OCI-LY3 (cell line): ENCODE measurements at regions not wholly inside any gene's neighbourhood (a gene's known extent, or its start where the extent isn't known, plus 50 kb on each side); places are given as distances from the start of the nearest gene placed in this dataset.

Experiments used
- H2AFZ ChIP-seq: fragments of 200-600, 300-600 bp; shearing (Covaris generic); 2 replicates; pipeline ENCODE4 v1.6.0; 2014; ENCODE audit warnings: antibody characterized with exemption, low read depth, low read length
- H3K27ac ChIP-seq: fragments of 200-600, 300-600 bp; sonication (generic); 2 replicates; pipeline ENCODE4 v1.5.1; 2014; ENCODE audit warnings: mild to moderate bottlenecking, low read length, moderate library complexity, mixed read lengths
- H3K27me3 ChIP-seq: fragments of 200-600, 300-600 bp; sonication (generic); 2 replicates; pipeline ENCODE4 v1.6.1; 2014; ENCODE audit warnings: low read depth, low read length, mixed read lengths
- H3K36me3 ChIP-seq: fragments of 200-600, 300-600 bp; sonication (generic); replicated peaks from 2 replicates; pipeline ENCODE3; 2014; ENCODE audit warnings: low read depth, low read length, mixed read lengths
- H3K4me1 ChIP-seq: fragments of 300-600, 200-600 bp; sonication (generic); 2 replicates; pipeline ENCODE4 v1.6.1; 2014; ENCODE audit warnings: low read length, mixed read lengths
- H3K4me2 ChIP-seq: fragments of 200-600, 300-600 bp; sonication (generic); 2 replicates; pipeline ENCODE4 v1.6.1; 2014; ENCODE audit warnings: low read length, mixed read lengths
- H3K4me3 ChIP-seq: fragments of 300-600, 200-600 bp; sonication (generic); 2 replicates; pipeline ENCODE4 v1.5.1; 2014; ENCODE audit warnings: antibody characterized with exemption, mild to moderate bottlenecking, low read length, moderate library complexity
- H3K79me2 ChIP-seq: fragments of 300-600, 200-600 bp; shearing (Covaris generic); 2 replicates; pipeline ENCODE4 v1.6.1; 2014; ENCODE audit warnings: mild to moderate bottlenecking, low read length, mixed read lengths
- H3K9ac ChIP-seq: fragments of 300-600, 200-600 bp; shearing (Covaris generic); 2 replicates; pipeline ENCODE4 v1.6.0; 2014; ENCODE audit warnings: mild to moderate bottlenecking, low read length, moderate library complexity
- H3K9me3 ChIP-seq: fragments of 200-600, 300-600 bp; shearing (Covaris generic); 2 replicates; pipeline ENCODE4 v1.6.1; 2014; ENCODE audit warnings: low read length, mixed read lengths; ENCODE audit not compliant: insufficient read depth
- H4K20me1 ChIP-seq: fragments of 200-600, 300-600 bp; sonication (generic); 2 replicates; pipeline ENCODE4 v1.6.1; 2016; ENCODE audit warnings: low read length, mixed read lengths; ENCODE audit not compliant: insufficient read depth
- CTCF ChIP-seq: fragments of 200-600, 300-600 bp; sonication (generic); IDR thresholded peaks from 2 replicates; pipeline ENCODE4 v1.5.1; 2014; ENCODE audit warnings: antibody characterized with exemption, low read length, low read depth
- EZH2phosphoT487 ChIP-seq: fragments of 200-600 bp; shearing (Covaris generic); IDR thresholded peaks from 2 replicates; pipeline ENCODE4 v1.6.1; 2018; ENCODE audit warnings: antibody characterized with exemption, mixed run types, low read depth

- Histone ChIP-seq H3K9me3 (no peaks in the 10 kb centered on the region), H3K4me3 (no peak overlapping the region), H3K27ac (no peak overlapping the region), H3K9ac (no peak overlapping the region), H2AFZ (no peak overlapping the region), H3K27me3 (no peaks in the 10 kb centered on the region), H4K20me1 (no peaks in the 10 kb centered on the region), H3K36me3 (no peaks in the 10 kb centered on the region), H3K4me2 (no peak overlapping the region), H3K79me2 (no peaks in the 10 kb centered on the region), H3K4me1 (no peaks in the 10 kb centered on the region)
- TF ChIP-seq CTCF = no peak
- no peak for TF ChIP-seq EZH2phosphoT487
These were observed 88.9 kb downstream of the SUCNR1 start for GRCh38 chr3:151962352-151962751.

- Histone ChIP-seq H3K4me2 (no peak overlapping the region), H3K27me3 (no peaks in the 10 kb centered on the region), H3K9ac (no peak overlapping the region), H4K20me1 (no peaks in the 10 kb centered on the region), H3K36me3 (no peaks in the 10 kb centered on the region), H3K9me3 (no peaks in the 10 kb centered on the region), H3K4me3 (no peak overlapping the region), H3K27ac (no peak overlapping the region), H2AFZ (no peak overlapping the region), H3K4me1 (no peaks in the 10 kb centered on the region), H3K79me2 (no peaks in the 10 kb centered on the region)
- TF ChIP-seq EZH2phosphoT487 (no peak), CTCF (no peak)
These were observed 89.5 kb downstream of the SUCNR1 start for GRCh38 chr3:151962912-151963311.

DNA sequence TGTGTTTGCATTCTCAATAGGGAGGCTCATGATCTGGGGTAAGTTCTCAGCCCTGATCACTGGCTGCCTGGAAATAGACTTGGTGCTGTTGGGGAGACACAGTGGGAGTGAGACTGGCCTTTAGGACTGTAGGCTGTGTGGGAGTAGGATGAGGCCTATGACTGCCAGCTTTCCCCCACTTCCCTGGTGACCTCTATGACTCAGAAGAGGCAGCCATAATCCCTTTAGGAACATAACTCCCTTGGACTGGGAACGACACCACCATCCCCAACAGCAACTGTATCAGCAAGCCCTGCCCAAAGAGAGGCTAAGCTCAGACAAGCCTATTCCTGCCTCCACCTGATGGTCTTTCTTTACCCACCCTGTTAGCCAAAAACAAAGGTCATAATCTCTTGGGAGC lies 91.3 kb downstream of the SUCNR1 start:
- H3K36me3 ChIP-seq = no peaks in the 10 kb centered on the region
- no peak overlapping the region for H3K4me2 ChIP-seq
- H2AFZ ChIP-seq = no peak overlapping the region
- H4K20me1 ChIP-seq = no peaks in the 10 kb centered on the region
- no peaks in the 10 kb centered on the region for H3K4me1 ChIP-seq
- H3K27me3 ChIP-seq = no peaks in the 10 kb centered on the region
- no peak overlapping the region for H3K4me3 ChIP-seq
- no peak overlapping the region for H3K27ac ChIP-seq
- H3K9ac ChIP-seq = no peak overlapping the region
- H3K9me3 ChIP-seq = no peaks in the 10 kb centered on the region
- H3K79me2 ChIP-seq = no peaks in the 10 kb centered on the region
- TF ChIP-seq CTCF (no peak), EZH2phosphoT487 (no peak)

GRCh38 chr3:151969026-151969642 lies 95.7 kb downstream of the SUCNR1 start:
- Histone ChIP-seq H3K9me3 (no peaks in the 10 kb centered on the region), H4K20me1 (no peaks in the 10 kb centered on the region), H3K9ac (no peak overlapping the region), H3K4me1 (no peaks in the 10 kb centered on the region), H3K27me3 (no peaks in the 10 kb centered on the region), H3K79me2 (no peaks in the 10 kb centered on the region), H3K4me3 (no peak overlapping the region), H3K36me3 (no peaks in the 10 kb centered on the region), H3K27ac (no peak overlapping the region), H3K4me2 (no peak overlapping the region), H2AFZ (no peak overlapping the region)
- TF ChIP-seq CTCF (no peak), EZH2phosphoT487 (no peak)
